NCI-H1694 treated with DMSO at 0.1 percent for 48 hours (cell line): ENCODE measurements at regions not wholly inside any gene's neighbourhood (a gene's known extent, or its start where the extent isn't known, plus 50 kb on each side); places are given as distances from the start of the nearest gene placed in this dataset.
"Not testable (repeated sequence)": the region's sequence is repeated elsewhere in the genome, so short reads cannot be mapped to it uniquely, and the experiment has no call there.

Source experiments
- DNase-seq: peaks from one replicate; lab custom pipeline; 2025; lab: John Stamatoyannopoulos, UW

GRCh38 chr9:75457474-75458011, 369.2 kb downstream of the OSTF1 start:
- no peak for DNase-seq

DNA sequence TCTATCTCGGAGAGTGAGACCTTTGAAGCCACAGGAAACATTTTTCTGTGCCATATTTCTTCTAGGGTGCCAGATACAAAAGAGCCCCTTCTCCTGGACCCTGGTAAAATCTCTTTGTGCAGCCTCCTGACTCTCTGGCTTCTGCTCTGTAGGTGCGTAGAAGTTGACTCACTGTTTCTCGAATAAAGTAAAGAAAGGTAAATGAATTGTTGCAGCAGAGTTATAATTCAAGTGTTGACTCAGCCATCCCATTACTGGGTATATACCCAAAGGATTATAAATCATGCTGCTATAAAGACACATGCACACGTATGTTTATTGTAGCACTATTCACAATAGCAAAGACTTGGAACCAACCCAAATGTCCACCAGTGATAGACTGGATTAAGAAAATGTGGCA, 371.0 kb downstream of the OSTF1 start:
- not testable (repeated sequence) for DNase-seq

DNA sequence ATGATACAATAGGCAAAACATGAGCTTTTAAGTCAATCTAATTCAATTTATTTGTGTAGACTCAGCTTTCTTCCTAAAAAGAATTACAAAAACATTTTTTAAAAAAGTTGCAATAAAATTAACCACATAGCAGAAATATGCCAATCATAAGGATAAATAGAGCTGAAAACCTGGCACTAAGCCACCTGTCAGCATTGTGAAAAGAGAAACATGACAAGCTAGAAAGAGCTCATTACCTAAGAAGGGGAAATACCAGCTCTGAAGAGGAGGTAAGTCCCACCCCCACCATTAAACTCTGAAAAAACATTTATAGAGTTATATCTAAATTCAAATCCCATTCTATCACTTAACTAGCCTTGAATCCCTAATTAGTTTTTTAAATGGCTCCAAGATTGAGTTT, 372.9 kb downstream of the OSTF1 start:
- no peak for DNase-seq

DNA sequence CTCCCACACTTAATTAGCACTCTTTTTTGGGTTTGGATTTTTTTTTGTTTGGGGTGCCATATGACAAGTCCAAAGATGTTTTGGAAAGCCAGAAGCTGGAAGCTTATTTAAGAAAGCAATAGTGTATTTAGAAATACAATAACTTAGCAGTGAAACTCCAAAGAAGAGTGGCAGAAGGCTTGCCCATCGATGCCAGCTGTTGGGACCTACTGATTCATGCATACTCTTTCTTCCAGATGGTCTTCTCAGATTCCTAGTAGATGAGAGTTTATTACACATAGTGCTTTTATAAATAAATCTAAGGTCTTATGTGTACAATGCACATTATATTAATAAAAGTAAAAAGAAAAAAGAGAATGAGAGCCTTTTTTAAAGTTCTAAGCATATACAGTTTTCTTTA, 374.6 kb downstream of the OSTF1 start:
- DNase-seq: no peak

- DNase-seq: no peak
Measured at GRCh38 chr9:75463871-75464270, 375.6 kb downstream of the OSTF1 start.

GRCh38 chr9:75464726-75465125, 376.4 kb downstream of the OSTF1 start:
- DNase-seq: no peak

- DNase-seq: no peak
Measured at GRCh38 chr9:75467142-75467541, 378.8 kb downstream of the OSTF1 start.

GRCh38 chr9:75471549-75472114, 383.3 kb downstream of the OSTF1 start:
- DNase-seq: no peak

- DNase-seq: no peak
Measured at GRCh38 chr9:75482566-75482965, 394.3 kb downstream of the OSTF1 start.

DNA sequence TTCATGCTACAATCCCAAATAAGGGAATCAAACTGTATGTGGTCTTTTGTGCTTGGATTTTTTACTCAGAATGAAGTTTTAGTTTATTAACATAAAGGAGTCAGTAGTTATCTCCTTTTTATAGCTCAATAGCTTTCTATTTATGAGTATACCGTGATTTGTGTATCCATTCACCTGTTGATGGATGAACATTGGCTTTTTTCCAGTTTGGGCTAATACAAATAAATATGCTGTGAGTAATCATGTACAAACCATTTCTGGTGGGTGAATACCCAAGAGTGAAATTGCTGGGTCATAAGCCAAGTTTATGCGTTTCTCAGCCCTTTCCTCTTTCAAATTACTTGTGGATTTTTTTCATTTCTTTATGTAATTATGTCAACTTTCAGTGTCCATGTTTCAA, 395.3 kb downstream of the OSTF1 start:
- no peak for DNase-seq

GRCh38 chr9:75487856-75488718, 399.8 kb downstream of the OSTF1 start:
- no peak for DNase-seq

- no peak for DNase-seq
Measured at GRCh38 chr9:75488719-75489110, 400.4 kb downstream of the OSTF1 start.

DNA sequence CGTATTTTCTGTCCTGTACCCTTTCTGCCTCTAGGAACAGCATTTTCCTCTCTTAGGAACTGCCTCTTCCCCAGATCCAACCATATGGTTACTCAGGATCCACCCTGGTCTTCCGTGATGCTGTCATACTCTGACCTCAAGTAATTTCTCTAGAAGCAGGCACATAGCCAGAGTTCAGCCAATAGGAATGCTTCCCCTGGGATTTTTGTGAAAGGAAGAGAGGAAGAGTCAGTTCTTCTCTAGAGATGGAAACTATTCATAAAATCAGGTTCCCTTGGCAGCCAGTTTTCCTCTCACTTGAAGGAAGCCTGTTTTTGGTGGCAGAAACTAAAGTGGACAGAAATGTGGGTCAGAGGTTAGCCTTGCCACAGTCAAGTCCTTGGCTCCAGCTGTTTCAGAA, 400.1 kb upstream of the PCSK5 start:
- DNase-seq: no peak

- no peak for DNase-seq
Measured at GRCh38 chr9:75491533-75491932, 398.9 kb upstream of the PCSK5 start.

- no peak for DNase-seq
Measured at GRCh38 chr9:75499812-75500211, 390.7 kb upstream of the PCSK5 start.

DNA sequence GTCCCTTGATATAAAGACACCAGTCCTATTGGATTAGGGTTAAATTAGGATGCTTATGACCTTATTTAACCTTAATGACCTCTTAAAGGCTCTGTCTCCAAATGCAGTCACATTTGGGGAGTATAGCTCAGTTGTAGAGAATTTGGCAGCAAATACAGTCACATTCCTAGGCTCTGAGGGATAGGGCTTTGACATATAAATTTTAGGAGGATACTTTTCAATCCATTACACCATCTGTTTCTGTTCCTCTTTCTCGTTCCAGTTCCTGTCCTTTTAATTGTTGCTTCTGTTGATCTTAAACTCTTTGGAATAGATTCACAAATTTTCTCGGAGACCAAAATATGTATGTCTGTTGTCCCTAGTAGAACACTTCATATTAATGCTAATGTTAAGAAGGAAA, 390.0 kb upstream of the PCSK5 start:
- no peak for DNase-seq

DNA sequence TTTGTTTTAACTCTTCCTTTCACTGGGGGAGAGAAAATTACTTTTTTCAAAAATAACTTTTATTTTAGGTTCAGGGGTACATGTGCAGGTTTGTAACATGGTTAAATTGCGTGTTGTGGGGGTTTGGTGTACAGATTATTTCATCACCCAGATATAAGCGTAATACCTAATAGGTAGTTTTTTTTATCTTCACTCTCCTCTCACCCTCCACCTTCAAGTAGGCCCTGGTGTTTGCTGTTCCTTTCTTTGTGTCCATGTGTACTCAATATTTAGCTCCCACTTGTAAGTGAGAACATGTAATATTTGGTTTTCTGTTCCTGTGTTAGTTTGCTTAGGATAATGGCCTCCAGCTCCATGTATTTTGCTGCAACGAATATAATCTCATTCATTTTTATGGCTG, 389.5 kb upstream of the PCSK5 start:
- not testable (repeated sequence) for DNase-seq

- no peak for DNase-seq
Measured at GRCh38 chr9:75504721-75505120, 385.8 kb upstream of the PCSK5 start.

- DNase-seq: no peak
Measured at GRCh38 chr9:75505654-75506053, 384.8 kb upstream of the PCSK5 start.

GRCh38 chr9:75529463-75529862, 361.0 kb upstream of the PCSK5 start:
- no peak for DNase-seq

GRCh38 chr9:75531588-75531987, 358.9 kb upstream of the PCSK5 start:
- no peak for DNase-seq

DNA sequence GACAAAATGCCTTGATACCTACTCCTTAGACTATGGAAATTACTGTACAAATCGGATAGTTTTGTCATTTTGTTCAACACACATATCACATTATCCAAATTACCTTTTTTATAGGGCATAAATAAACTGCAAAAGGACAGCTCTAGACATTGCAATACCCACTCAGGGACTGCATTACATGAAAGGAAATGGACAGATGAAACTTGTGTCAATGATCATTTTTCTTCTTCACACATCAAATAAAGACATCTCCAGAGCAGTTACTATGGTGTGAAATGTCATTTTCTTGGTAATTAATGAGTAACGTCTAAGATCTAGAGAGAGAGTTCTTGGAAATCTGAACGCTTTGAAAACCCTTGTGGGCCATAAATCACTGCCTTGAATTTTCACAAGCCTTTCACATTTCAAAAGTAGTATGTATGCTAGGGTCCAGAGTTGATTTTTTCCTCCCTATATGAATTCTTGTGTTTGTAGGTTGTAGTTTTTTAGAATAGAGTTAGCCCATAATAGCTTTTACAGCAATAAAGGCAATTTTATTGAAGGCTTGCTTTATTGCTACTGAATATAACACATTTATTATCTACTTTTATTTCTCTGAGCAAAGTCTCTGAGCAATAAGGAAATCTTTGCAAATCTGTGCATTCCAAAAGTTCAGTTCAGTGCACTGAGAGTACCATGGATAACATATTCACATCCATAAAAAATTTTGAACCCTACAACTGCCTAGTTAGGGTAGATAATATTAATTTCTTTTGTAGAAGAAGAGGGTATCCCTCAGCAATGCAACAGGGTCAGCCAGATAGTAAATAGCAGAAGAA, 358.0 kb upstream of the PCSK5 start:
- DNase-seq: no peak

GRCh38 chr9:75539523-75539922, 350.9 kb upstream of the PCSK5 start:
- no peak for DNase-seq
